ENCODE measurements at regions not wholly inside any gene's neighbourhood (a gene's known extent, or its start where the extent isn't known, plus 50 kb on each side); places are given as distances from the start of the nearest gene placed in this dataset.

GRCh38 chr18:78526923-78527711, 452.5 kb upstream of the SALL3 start:
- H3K36me3 ChIP-seq (ENCODE audit: insufficient read depth) = no peaks in the 10 kb centered on the region
- H4K20me1 ChIP-seq (ENCODE audit: insufficient read depth) = no peaks in the 10 kb centered on the region
- no peaks in the 10 kb centered on the region for H3K27me3 ChIP-seq (ENCODE audit: insufficient read depth, low read depth)
- TF ChIP-seq CTCF (conservative IDR thresholded peaks at IDR 0.05; ENCODE audit: low read depth, low read length) = no peak
- no peak overlapping the region for H3K27ac ChIP-seq
- H2AFZ ChIP-seq (ENCODE audit: low read depth) = no peak overlapping the region
- H3K4me3 ChIP-seq (IDR thresholded peaks at IDR 0.05; ENCODE audit: insufficient read depth, low read depth, low read length) = no peak overlapping the region
- no peak overlapping the region for H3K4me2 ChIP-seq
- H3K4me1 ChIP-seq (ENCODE audit: low read depth, poor library complexity, severe bottlenecking) = no peaks in the 10 kb centered on the region
- H3K9ac ChIP-seq = no peak overlapping the region
- no peaks in the 10 kb centered on the region for H3K79me2 ChIP-seq (ENCODE audit: insufficient read depth, low read depth)

- Histone ChIP-seq H2AFZ (ENCODE audit: low read depth) (no peak overlapping the region), H3K4me3 (IDR thresholded peaks at IDR 0.05; ENCODE audit: insufficient read depth, low read depth, low read length) (no peak overlapping the region), H3K4me2 (no peak overlapping the region), H3K4me1 (ENCODE audit: low read depth, poor library complexity, severe bottlenecking) (no peaks in the 10 kb centered on the region), H4K20me1 (ENCODE audit: insufficient read depth) (no peaks in the 10 kb centered on the region), H3K27me3 (ENCODE audit: insufficient read depth, low read depth) (no peaks in the 10 kb centered on the region), H3K79me2 (ENCODE audit: insufficient read depth, low read depth) (no peaks in the 10 kb centered on the region), H3K9ac (no peak overlapping the region), H3K36me3 (ENCODE audit: insufficient read depth) (no peaks in the 10 kb centered on the region), H3K27ac (no peak overlapping the region)
- no peak for TF ChIP-seq CTCF (conservative IDR thresholded peaks at IDR 0.05; ENCODE audit: low read depth, low read length)
These were observed 451.6 kb upstream of the SALL3 start for GRCh38 chr18:78527984-78528383.

- Histone ChIP-seq H3K9ac (no peak overlapping the region), H3K27me3 (ENCODE audit: insufficient read depth, low read depth) (no peaks in the 10 kb centered on the region), H3K4me3 (IDR thresholded peaks at IDR 0.05; ENCODE audit: insufficient read depth, low read depth, low read length) (no peak overlapping the region), H3K4me2 (no peak overlapping the region), H3K79me2 (ENCODE audit: insufficient read depth, low read depth) (no peaks in the 10 kb centered on the region), H3K36me3 (ENCODE audit: insufficient read depth) (no peaks in the 10 kb centered on the region), H3K4me1 (ENCODE audit: low read depth, poor library complexity, severe bottlenecking) (no peaks in the 10 kb centered on the region), H2AFZ (ENCODE audit: low read depth) (no peak overlapping the region), H4K20me1 (ENCODE audit: insufficient read depth) (no peaks in the 10 kb centered on the region), H3K27ac (no peak overlapping the region)
- TF ChIP-seq CTCF (conservative IDR thresholded peaks at IDR 0.05; ENCODE audit: low read depth, low read length) = no peak
These were observed 451.0 kb upstream of the SALL3 start for GRCh38 chr18:78528411-78529258.

DNA sequence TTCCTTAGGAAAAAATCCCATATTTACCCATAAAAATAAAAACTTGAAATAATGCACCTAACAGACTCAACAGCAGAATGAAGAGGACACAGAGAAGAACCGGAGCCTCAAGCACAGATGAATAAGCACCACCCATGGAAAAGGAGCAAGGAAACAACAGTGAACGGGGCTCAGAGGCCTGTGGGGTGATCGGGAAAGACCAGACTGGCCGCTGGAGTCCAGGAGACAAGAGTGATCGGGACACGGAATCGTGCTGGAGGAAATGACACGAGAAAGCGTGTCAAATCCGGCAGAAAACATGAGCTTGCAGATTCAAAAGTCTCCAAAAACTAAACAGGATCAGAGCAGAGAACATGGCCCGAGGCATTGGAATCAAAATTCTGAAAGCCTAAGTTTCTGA, 448.0 kb upstream of the SALL3 start:
- H4K20me1 ChIP-seq (ENCODE audit: insufficient read depth) = no peaks in the 10 kb centered on the region
- no peak overlapping the region for H2AFZ ChIP-seq (ENCODE audit: low read depth)
- H3K4me1 ChIP-seq (ENCODE audit: low read depth, poor library complexity, severe bottlenecking) = no peaks in the 10 kb centered on the region
- no peak overlapping the region for H3K9ac ChIP-seq
- no peaks in the 10 kb centered on the region for H3K27me3 ChIP-seq (ENCODE audit: insufficient read depth, low read depth)
- no peaks in the 10 kb centered on the region for H3K36me3 ChIP-seq (ENCODE audit: insufficient read depth)
- H3K27ac ChIP-seq = no peak overlapping the region
- no peak for TF ChIP-seq CTCF (conservative IDR thresholded peaks at IDR 0.05; ENCODE audit: low read depth, low read length)
- H3K4me3 ChIP-seq (IDR thresholded peaks at IDR 0.05; ENCODE audit: insufficient read depth, low read depth, low read length) = no peak overlapping the region
- no peak overlapping the region for H3K4me2 ChIP-seq
- no peaks in the 10 kb centered on the region for H3K79me2 ChIP-seq (ENCODE audit: insufficient read depth, low read depth)

Data from KMS-11 (cell line).